ENCODE measurements at regions not wholly inside any gene's neighbourhood (a gene's known extent, or its start where the extent isn't known, plus 50 kb on each side); places are given as distances from the start of the nearest gene placed in this dataset.

GRCh38 chr12:67807814-67808213, 159.3 kb downstream of the DYRK2 start:
- TF ChIP-seq ZNF780A (CRISPR knock-in tag; IDR thresholded peaks at IDR 0.05) (no peak), HNRNPK (IDR thresholded peaks at IDR 0.05; ENCODE audit: low read depth, low read length, poor library complexity, severe bottlenecking) (no peak), ZC3H4 (CRISPR knock-in tag; IDR thresholded peaks at IDR 0.05; ENCODE audit: borderline replicate concordance) (no peak), NCOA1 (CRISPR knock-in tag; IDR thresholded peaks at IDR 0.05) (no peak), DZIP1 (CRISPR knock-in tag; IDR thresholded peaks at IDR 0.05) (no peak), RBFOX2 (IDR thresholded peaks at IDR 0.05; ENCODE audit: low read depth, low read length) (no peak), NR2C2 (CRISPR knock-in tag; IDR thresholded peaks at IDR 0.05; ENCODE audit: borderline replicate concordance) (no peak), U2AF2 (IDR thresholded peaks at IDR 0.05; ENCODE audit: low read depth, low read length) (no peak), PRPF4 (IDR thresholded peaks at IDR 0.05; ENCODE audit: low read depth, low read length, poor library complexity, severe bottlenecking) (no peak), NFKBIZ (CRISPR knock-in tag; IDR thresholded peaks at IDR 0.05) (no peak), NFIC (IDR thresholded peaks at IDR 0.05; ENCODE audit: low read length) (no peak), ZNF20 (CRISPR knock-in tag; IDR thresholded peaks at IDR 0.05) (no peak), KDM5B (CRISPR knock-in tag; IDR thresholded peaks at IDR 0.05; ENCODE audit: borderline replicate concordance) (no peak), REST (IDR thresholded peaks at IDR 0.05; ENCODE audit: borderline replicate concordance in 1 of 2, low read depth in 1 of 2, low read length in 2 of 2) (no peak), YEATS2 (CRISPR knock-in tag; IDR thresholded peaks at IDR 0.05; ENCODE audit: borderline replicate concordance) (no peak), NFKB2 (CRISPR knock-in tag; IDR thresholded peaks at IDR 0.05; ENCODE audit: borderline replicate concordance) (no peak), KLF16 (CRISPR knock-in tag; IDR thresholded peaks at IDR 0.05) (no peak), SPEN (CRISPR knock-in tag; IDR thresholded peaks at IDR 0.05; ENCODE audit: low read depth) (no peak), TARDBP (CRISPR knock-in tag; IDR thresholded peaks at IDR 0.05) (no peak), ZNF792 (CRISPR knock-in tag; IDR thresholded peaks at IDR 0.05) (no peak)
- H3K36me3 ChIP-seq (replicated peaks in 1 of 2; ENCODE audit: control insufficient read depth in 1 of 2, insufficient read depth in 2 of 2, low read length in 2 of 2): no peaks in the 10 kb centered on the region
- H4K20me1 ChIP-seq (ENCODE audit: insufficient read depth, low read length): no peaks in the 10 kb centered on the region
- FAIRE-seq: no peak
- H3K9ac ChIP-seq (ENCODE audit: insufficient read depth, low read depth, low read length): no peak overlapping the region
- H3K4me2 ChIP-seq (ENCODE audit: low read depth, low read length): no peak overlapping the region
- DNase-seq (ENCODE audit: low spot score): no peak
- no peak overlapping the region for H2AFZ ChIP-seq (ENCODE audit: low read length)
- no peaks in the 10 kb centered on the region for H3K79me2 ChIP-seq (ENCODE audit: insufficient read depth, low read length)
- WGBS (ENCODE audit: low lambda C conversion rate): 29% methylated on average over 5 of the region's 5 CpGs
- H3K4me1 ChIP-seq (ENCODE audit: insufficient read depth, low read length): no peaks in the 10 kb centered on the region
- H3K27me3 ChIP-seq (ENCODE audit: control insufficient read depth in 1 of 2, insufficient read depth in 2 of 2, low read length in 2 of 2): no peaks in the 10 kb centered on the region
- H3K27ac ChIP-seq (ENCODE audit: extremely low read length, insufficient read depth, low read length): no peak overlapping the region
- CTCF ChIA-PET (ENCODE audit: low intra/inter-chr PET ratio, low total read pairs): no interaction called here
- no peaks in the 10 kb centered on the region for H3K9me3 ChIP-seq (ENCODE audit: low read length)
- ATAC-seq: no peak
- no TSS peak for BruUV-seq (replicated peaks)
- in situ Hi-C loops (cut with HindIII; ENCODE audit: extremely low pct_ligation_motif_present, low pct_unique_long_range_greater_than_20kb) (no loop called here), intact Hi-C loops (cut with micrococcal nuclease; ENCODE audit: unreplicated experiment) (no loop called here)
- no peak overlapping the region for H3K4me3 ChIP-seq (replicated peaks in 1 of 3; ENCODE audit: insufficient read depth in 1 of 3, low read depth in 2 of 3, low read length in 3 of 3)
- POLR2A ChIA-PET: no interaction called here
